ENCODE measurements at regions not wholly inside any gene's neighbourhood (a gene's known extent, or its start where the extent isn't known, plus 50 kb on each side); places are given as distances from the start of the nearest gene placed in this dataset.

DNA sequence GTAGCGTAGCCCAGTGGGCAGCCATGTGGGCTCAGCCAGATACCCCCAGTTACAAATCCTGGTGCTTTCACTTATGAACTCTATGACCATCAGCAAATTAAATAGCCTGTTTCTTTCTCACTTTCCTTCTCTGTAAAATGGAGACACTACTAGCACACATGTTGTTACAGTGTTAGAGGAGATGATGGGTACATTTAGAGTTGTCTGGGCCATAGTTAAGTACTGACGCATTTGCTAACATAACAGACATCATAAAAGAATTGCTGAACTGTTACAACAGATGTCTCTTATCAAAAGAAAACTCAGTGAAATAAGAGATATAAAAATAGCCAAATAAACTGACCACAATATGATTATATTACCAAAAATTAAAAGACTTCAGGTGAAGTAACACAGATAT is 69.9 kb upstream of the DOK5 start:
- intact Hi-C loops (cut with micrococcal nuclease; ENCODE audit: unreplicated experiment) = no loop called here
- Histone ChIP-seq H3K27ac (ENCODE audit: low read depth, low read length, poor library complexity, severe bottlenecking) (no peak overlapping the region), H3K4me3 (ENCODE audit: low read depth, low read length, poor library complexity, severe bottlenecking) (no peak overlapping the region), H3K79me2 (ENCODE audit: insufficient read depth, low read depth, low read length) (no peaks in the 10 kb centered on the region), H2AFZ (ENCODE audit: low read length) (no peak overlapping the region), H4K20me1 (ENCODE audit: insufficient read depth, low read length) (no peaks in the 10 kb centered on the region), H3K9me3 (ENCODE audit: low read length) (no peaks in the 10 kb centered on the region), H3K4me1 (ENCODE audit: insufficient read depth, low read length, poor library complexity, severe bottlenecking) (no peaks in the 10 kb centered on the region), H3K4me2 (ENCODE audit: low read length) (no peak overlapping the region), H3K9me2 (ENCODE audit: insufficient read depth, low read length) (no peaks in the 10 kb centered on the region), H3K36me3 (ENCODE audit: insufficient read depth, low read length) (no peaks in the 10 kb centered on the region)
- CTCF ChIA-PET (ENCODE audit: unreplicated experiment) = no interaction called here
- no peak for DNase-seq (ENCODE audit: low spot score)
- no peak for TF ChIP-seq CTCF (conservative IDR thresholded peaks at IDR 0.05; ENCODE audit: low read length)
- no peak for TF ChIP-seq EZH2phosphoT487 (IDR thresholded peaks at IDR 0.05; ENCODE audit: borderline replicate concordance, low read depth, low read length)
- BruUV-seq (replicated peaks) = no TSS peak
- POLR2A ChIA-PET = no interaction called here

DNA sequence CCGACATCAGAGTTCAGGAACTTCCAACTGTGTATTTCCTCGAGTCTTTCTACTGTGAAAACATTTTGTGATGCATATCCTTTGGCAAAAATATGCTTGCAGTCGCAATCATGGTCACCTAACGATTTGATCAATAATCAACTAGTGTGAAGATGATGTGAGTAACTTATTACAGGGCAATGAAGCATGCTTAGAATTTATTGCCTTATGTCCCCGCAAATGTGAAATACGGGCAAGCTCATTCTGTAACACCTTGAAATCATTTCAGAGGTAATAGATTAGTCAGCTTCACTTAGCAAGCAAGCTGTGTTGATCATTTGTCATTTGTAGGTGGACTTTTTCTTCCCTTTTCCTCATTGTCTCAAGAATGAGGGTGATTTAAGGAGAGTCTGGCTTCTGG is 67.9 kb upstream of the DOK5 start:
- no peak for TF ChIP-seq CTCF (conservative IDR thresholded peaks at IDR 0.05; ENCODE audit: low read length)
- no peak for TF ChIP-seq EZH2phosphoT487 (IDR thresholded peaks at IDR 0.05; ENCODE audit: borderline replicate concordance, low read depth, low read length)
- no peak overlapping the region for H3K4me3 ChIP-seq (ENCODE audit: low read depth, low read length, poor library complexity, severe bottlenecking)
- H3K9me2 ChIP-seq (ENCODE audit: insufficient read depth, low read length) = no peaks in the 10 kb centered on the region
- no peak overlapping the region for H2AFZ ChIP-seq (ENCODE audit: low read length)
- H3K79me2 ChIP-seq (ENCODE audit: insufficient read depth, low read depth, low read length) = no peaks in the 10 kb centered on the region
- H3K9me3 ChIP-seq (ENCODE audit: low read length) = no peaks in the 10 kb centered on the region
- H4K20me1 ChIP-seq (ENCODE audit: insufficient read depth, low read length) = no peaks in the 10 kb centered on the region
- no peaks in the 10 kb centered on the region for H3K4me1 ChIP-seq (ENCODE audit: insufficient read depth, low read length, poor library complexity, severe bottlenecking)
- ChIA-PET CTCF (ENCODE audit: unreplicated experiment) (no interaction called here), POLR2A (no interaction called here)
- no peak overlapping the region for H3K4me2 ChIP-seq (ENCODE audit: low read length)
- H3K27ac ChIP-seq (ENCODE audit: low read depth, low read length, poor library complexity, severe bottlenecking) = no peak overlapping the region
- H3K36me3 ChIP-seq (ENCODE audit: insufficient read depth, low read length) = no peaks in the 10 kb centered on the region
- no peak for DNase-seq (ENCODE audit: low spot score)
- no TSS peak for BruUV-seq (replicated peaks)
- intact Hi-C loops (cut with micrococcal nuclease; ENCODE audit: unreplicated experiment) = no loop called here

DNA sequence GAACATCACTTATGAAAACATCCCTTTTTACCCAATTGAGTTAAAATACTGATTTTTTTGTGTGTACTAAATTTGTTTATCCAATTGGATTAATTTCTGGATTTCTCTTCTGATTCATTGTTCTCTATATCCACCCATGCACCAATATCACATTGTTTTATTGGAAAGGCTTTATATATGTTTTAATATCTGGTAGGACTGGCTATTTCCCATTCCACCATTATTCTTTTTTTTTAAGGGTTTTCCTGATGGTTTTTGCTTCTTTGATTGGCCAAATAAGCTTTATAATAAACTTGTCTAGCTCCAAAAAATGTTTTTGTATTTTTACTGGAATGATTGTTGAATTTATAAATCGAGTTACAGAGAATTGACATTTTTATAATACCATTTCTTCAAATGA is 59.4 kb upstream of the DOK5 start:
- no peak for DNase-seq (ENCODE audit: low spot score)
- Histone ChIP-seq H3K79me2 (ENCODE audit: insufficient read depth, low read depth, low read length) (no peaks in the 10 kb centered on the region), H3K4me2 (ENCODE audit: low read length) (no peak overlapping the region), H3K27ac (ENCODE audit: low read depth, low read length, poor library complexity, severe bottlenecking) (no peak overlapping the region), H3K9me2 (ENCODE audit: insufficient read depth, low read length) (no peaks in the 10 kb centered on the region), H3K4me3 (ENCODE audit: low read depth, low read length, poor library complexity, severe bottlenecking) (no peak overlapping the region), H4K20me1 (ENCODE audit: insufficient read depth, low read length) (no peaks in the 10 kb centered on the region), H3K4me1 (ENCODE audit: insufficient read depth, low read length, poor library complexity, severe bottlenecking) (no peaks in the 10 kb centered on the region), H2AFZ (ENCODE audit: low read length) (no peak overlapping the region), H3K9me3 (ENCODE audit: low read length) (no peaks in the 10 kb centered on the region), H3K36me3 (ENCODE audit: insufficient read depth, low read length) (no peaks in the 10 kb centered on the region)
- intact Hi-C loops (cut with micrococcal nuclease; ENCODE audit: unreplicated experiment) = no loop called here
- no TSS peak for BruUV-seq (replicated peaks)
- TF ChIP-seq CTCF (conservative IDR thresholded peaks at IDR 0.05; ENCODE audit: low read length) (no peak), EZH2phosphoT487 (IDR thresholded peaks at IDR 0.05; ENCODE audit: borderline replicate concordance, low read depth, low read length) (no peak)
- ChIA-PET POLR2A (no interaction called here), CTCF (ENCODE audit: unreplicated experiment) (no interaction called here)

All from OCI-LY7 (cell line).